ENCODE measurements at regions not wholly inside any gene's neighbourhood (a gene's known extent, or its start where the extent isn't known, plus 50 kb on each side); places are given as distances from the start of the nearest gene placed in this dataset.
"Not testable (repeated sequence)": the region's sequence is repeated elsewhere in the genome, so short reads cannot be mapped to it uniquely, and the experiment has no call there.

GRCh38 chr7:29619111-29619510 lies 55.5 kb downstream of the PRR15 start:
- DNase-seq: no peak

GRCh38 chr7:29619848-29620555 lies 56.4 kb downstream of the PRR15 start:
- DNase-seq: no peak

GRCh38 chr7:29620556-29620930 lies 56.9 kb downstream of the PRR15 start:
- DNase-seq: no peak

GRCh38 chr7:29622335-29623265 lies 59.0 kb downstream of the PRR15 start:
- peak; percentile 35 for DNase-seq

- DNase-seq: no peak
Measured at GRCh38 chr7:29623973-29624372, 60.3 kb downstream of the PRR15 start.

GRCh38 chr7:29626730-29627129 lies 63.1 kb downstream of the PRR15 start:
- no peak for DNase-seq

- no peak for DNase-seq
Measured at GRCh38 chr7:29627631-29628030, 64.0 kb downstream of the PRR15 start.

GRCh38 chr7:29629507-29629906 lies 65.9 kb downstream of the PRR15 start:
- no peak for DNase-seq

- peak; percentile 32 for DNase-seq
Measured at GRCh38 chr7:29635067-29636008, 71.7 kb downstream of the PRR15 start.

- no peak for DNase-seq
Measured at GRCh38 chr7:29636009-29636351, 72.3 kb downstream of the PRR15 start.

- no peak for DNase-seq
Measured at GRCh38 chr7:29637374-29637773, 73.7 kb downstream of the PRR15 start.

- not testable (repeated sequence) for DNase-seq
Measured at GRCh38 chr7:29638841-29639240, 75.2 kb downstream of the PRR15 start.

GRCh38 chr7:29639386-29639785 lies 75.8 kb downstream of the PRR15 start:
- no peak for DNase-seq

GRCh38 chr7:29639886-29640595 lies 76.4 kb downstream of the PRR15 start:
- no peak for DNase-seq

GRCh38 chr7:29641651-29642050 lies 78.0 kb downstream of the PRR15 start:
- DNase-seq: no peak

GRCh38 chr7:29642494-29643155 lies 79.0 kb downstream of the PRR15 start:
- no peak for DNase-seq

GRCh38 chr7:29646116-29646515 lies 82.5 kb downstream of the PRR15 start:
- DNase-seq: not testable (repeated sequence)

- DNase-seq: peak; percentile 45
Measured at GRCh38 chr7:29647020-29647654, 83.5 kb downstream of the PRR15 start.

- DNase-seq: not testable (repeated sequence)
Measured at GRCh38 chr7:29647691-29648210, 84.1 kb downstream of the PRR15 start.

GRCh38 chr7:29649028-29649716 lies 85.5 kb downstream of the PRR15 start:
- DNase-seq: no peak

Data from OCI-M1 (cell line).